ENCODE measurements at regions not wholly inside any gene's neighbourhood (a gene's known extent, or its start where the extent isn't known, plus 50 kb on each side); places are given as distances from the start of the nearest gene placed in this dataset.

DNA sequence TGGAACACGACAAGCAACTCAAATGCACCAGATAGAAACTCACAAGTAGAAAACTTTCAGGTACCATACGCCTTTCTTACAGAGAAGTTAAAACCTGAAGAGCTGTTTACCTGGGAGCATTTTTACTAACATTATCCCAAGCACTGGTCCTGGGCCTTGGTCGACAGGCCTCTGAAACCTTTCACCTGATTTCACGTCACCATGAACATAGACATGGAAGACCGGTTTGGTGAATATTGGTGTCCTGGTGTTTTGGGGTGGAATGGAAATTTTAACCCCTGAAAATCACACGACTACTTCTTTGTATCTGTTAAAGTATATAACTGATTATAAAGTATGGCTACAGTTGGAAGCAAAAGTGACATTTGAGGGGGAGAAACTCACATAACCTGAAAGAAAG is 176.6 kb upstream of the ARGLU1 start:
- TF ChIP-seq, protein P1, sequence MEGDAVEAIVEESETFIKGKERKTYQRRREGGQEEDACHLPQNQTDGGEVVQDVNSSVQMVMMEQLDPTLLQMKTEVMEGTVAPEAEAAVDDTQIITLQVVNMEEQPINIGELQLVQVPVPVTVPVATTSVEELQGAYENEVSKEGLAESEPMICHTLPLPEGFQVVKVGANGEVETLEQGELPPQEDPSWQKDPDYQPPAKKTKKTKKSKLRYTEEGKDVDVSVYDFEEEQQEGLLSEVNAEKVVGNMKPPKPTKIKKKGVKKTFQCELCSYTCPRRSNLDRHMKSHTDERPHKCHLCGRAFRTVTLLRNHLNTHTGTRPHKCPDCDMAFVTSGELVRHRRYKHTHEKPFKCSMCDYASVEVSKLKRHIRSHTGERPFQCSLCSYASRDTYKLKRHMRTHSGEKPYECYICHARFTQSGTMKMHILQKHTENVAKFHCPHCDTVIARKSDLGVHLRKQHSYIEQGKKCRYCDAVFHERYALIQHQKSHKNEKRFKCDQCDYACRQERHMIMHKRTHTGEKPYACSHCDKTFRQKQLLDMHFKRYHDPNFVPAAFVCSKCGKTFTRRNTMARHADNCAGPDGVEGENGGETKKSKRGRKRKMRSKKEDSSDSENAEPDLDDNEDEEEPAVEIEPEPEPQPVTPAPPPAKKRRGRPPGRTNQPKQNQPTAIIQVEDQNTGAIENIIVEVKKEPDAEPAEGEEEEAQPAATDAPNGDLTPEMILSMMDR (IDR thresholded peaks at IDR 0.05) = no peak
- no peak for TF ChIP-seq POLR2A (IDR thresholded peaks at IDR 0.05)
